GM19240 (cell line): ENCODE measurements at regions not wholly inside any gene's neighbourhood (a gene's known extent, or its start where the extent isn't known, plus 50 kb on each side); places are given as distances from the start of the nearest gene placed in this dataset.

Experiments used
- DNase-seq: peaks from one replicate; pipeline ENCODE4 v3.0.0; 2011; ENCODE audit warnings: low spot score; ENCODE audit not compliant: insufficient read length

DNA sequence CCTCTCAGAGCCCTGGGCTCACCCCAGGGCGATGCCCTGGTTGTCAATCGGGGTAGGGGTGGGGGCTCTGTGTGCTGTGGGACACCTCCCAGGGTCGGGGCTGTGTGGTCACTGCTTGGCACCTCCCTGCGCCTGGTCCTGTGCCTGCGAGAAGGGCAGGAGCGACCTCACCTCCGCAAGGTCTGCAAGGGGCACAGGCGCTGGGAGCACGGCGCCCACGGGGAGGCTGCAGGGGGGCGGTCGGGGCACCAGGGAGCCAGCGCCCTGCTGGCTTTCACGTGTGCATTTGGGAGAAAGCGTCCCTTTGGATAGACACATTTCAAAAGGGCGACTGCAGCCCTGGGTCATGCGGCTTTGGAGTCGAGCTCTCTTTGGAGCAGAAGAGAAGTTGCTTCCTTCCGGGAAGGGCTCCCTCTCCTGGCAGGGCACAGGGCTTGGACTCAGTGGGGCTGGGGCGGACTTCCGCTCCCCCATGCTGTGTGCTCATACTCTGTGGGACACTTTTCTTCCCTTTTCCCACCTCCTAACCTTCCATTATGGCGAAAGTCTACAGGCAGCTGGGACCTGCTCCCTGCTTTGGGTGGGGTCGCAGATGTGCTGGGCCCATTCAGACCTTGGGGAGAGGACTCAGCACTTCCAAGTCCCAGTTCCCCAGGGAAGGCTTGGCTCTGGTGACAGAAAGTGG lies 52.9 kb upstream of the SLC28A3 start:
- DNase-seq, result no peak

DNA sequence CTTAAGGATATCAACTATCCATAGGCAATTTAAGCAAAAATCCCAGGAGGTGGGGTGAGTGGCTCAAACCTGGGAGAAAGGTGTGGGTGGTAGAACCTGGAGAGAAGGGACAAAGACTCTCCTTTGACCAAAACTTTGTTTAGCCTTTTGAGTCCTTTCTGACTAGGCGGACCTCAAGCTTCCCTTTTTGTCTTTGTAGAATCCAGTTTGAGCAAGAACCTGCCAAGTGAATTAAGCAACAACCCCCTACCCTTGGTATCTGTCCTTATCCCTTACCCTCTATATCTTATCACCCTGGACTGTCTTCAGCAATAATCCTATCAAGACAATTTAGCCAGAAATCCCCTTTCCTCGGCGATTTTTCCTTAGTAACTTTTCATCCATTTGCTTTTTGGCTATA lies 53.5 kb upstream of the SLC28A3 start:
- no peak for DNase-seq

DNA sequence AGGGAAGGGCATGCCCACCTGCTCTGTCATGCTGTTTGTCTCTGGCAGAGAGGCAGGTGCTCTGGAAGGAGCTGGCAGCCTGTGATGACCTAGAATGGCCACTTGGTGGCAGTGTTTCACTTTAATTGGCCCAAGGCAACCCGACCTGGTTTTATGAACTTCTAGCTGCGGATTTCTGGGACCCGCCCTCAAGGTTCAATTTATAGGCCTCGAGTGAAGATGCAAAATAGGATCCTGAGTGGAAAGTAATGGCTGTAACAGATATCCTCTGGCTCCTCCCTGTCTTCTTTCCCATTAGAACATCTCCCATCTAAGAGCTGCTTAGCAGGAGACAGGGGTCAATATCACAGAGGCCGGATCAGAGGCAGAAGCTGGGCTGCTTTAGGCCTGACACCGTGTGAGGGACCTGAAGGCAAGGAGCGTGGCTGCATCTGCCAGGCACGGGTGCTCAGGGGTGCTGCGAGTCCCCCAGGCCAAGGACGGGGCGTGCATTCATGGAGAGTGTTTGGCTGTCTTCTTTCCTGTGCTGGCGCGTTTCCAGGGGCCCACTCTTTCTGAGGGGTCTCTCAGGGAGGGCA lies 56.7 kb upstream of the SLC28A3 start:
- DNase-seq, result peak; percentile 53

DNA sequence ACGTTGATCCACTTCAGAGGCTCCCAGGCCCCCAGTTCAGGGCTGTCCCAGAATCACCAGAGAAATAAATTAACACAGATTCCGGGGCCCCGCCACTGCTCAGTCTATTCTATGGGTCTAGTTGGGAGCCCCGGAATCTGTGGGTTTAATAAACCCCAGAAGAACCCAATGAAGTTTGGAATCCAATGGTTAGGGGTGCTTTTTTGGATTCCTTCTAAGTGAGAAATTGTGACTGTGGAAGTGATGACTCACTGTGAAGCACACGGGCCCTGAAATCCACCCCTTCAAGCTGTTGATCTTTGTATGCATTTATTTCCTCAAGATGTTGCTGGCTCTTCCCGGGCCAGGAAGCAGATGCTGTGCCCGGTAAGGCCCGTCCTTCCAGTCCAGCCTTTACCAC lies 57.3 kb upstream of the SLC28A3 start:
- DNase-seq, result no peak

DNA sequence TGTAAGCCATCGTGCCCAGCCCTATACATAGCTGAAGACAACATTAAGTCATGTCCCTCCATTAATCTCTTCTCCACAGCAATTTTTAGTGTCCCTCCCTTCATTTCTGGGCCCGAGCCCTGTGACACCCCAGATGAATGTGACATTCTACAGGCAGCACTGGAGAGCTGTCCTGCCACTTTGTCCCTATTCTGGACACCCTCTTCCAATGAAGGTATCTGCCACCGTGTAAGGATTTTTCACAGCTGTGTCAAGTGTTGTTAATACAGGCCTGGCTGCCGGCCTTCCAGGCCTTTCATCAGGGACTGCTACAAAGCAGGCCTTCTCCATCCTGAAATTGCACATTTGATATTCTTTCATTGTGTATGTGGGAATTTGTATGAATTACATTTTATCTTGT lies 62.0 kb upstream of the SLC28A3 start:
- no peak for DNase-seq

DNA sequence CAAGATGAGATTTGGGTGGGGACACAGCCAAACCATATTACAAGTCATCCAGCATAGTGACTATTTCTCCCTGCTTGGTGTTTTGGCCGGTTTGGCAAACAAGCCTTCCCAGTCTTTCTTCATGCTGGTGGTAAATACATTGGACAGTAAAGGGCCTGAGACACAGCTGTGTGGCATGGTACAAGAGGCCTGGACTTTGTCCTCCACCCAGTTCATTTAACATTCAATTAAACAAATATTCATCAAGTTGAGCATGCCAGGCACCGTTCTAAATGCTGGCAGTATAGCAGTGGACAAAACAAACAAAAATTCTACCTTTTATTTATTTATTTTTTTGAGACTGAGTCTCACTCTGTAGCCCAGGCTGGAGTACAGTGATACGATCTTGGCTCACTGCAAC lies 62.7 kb upstream of the SLC28A3 start:
- DNase-seq, result no peak

DNA sequence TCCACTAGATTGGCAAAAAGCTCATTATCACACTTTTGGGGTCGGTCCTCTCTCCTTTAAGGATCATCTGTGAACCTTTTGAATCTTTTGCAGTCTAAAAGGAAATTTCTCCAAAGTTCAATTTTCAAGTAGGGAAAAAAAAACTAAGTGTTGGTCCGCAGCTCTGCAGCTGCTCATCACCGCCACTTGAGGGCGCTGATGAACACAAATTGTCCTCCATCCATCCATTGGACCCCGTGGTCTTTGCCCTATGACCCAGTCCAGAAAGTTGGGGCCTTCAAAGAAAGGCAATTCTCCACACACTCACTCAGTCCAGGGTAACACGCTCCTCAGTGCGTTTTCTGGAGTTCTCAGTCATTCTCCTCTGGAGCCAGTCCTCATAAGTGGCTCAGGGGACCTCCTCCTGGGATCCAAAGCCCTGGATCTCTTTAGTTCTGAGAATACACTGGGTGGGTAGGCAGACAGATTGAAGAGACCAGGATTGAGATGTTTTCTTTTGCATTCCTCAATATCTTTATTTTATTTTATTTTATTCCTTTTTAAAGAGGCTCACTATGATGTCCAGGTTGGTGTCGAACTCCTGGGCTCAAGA lies 63.6 kb upstream of the SLC28A3 start:
- peak; percentile 36 for DNase-seq

DNA sequence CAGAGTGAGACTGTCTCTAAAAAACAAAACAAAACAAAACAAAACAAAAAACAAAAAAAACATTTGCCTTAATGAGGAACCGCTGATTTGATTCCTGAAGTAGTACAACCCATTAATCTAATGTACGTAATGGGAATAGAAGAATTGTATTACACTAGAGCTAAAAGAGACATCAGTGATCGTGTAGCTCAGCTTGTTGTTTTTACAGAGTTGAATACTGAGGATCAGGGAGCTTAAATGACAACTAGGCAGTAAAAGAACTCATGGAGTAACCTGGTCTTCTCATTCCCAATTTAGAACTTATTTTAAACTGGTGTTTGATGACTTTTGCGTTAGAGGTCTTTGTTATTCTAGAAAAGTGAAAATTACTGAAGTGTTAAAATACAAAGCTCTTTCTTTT lies 65.1 kb upstream of the SLC28A3 start:
- no peak for DNase-seq

DNA sequence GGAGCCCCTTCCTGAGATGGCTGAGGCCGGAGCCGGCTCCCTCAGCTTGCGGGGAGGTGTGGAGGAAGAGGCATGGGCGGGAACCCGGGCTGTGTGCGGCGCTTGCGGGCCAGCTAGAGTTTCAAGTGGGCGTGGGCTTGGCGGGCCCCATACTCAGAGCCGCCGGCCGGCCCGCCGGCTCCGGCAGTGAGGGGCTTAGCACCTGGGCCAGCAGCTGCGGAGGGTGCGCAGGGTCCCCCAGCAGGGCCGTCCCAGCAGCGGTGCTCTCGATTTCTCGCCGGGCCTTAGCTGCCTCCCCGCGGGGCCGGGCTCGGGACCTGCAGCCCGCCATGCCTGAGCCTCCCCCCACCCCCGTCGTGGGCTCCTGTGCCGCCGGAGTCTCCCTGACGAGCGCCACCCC lies 67.9 kb upstream of the SLC28A3 start:
- DNase-seq, result no peak

DNA sequence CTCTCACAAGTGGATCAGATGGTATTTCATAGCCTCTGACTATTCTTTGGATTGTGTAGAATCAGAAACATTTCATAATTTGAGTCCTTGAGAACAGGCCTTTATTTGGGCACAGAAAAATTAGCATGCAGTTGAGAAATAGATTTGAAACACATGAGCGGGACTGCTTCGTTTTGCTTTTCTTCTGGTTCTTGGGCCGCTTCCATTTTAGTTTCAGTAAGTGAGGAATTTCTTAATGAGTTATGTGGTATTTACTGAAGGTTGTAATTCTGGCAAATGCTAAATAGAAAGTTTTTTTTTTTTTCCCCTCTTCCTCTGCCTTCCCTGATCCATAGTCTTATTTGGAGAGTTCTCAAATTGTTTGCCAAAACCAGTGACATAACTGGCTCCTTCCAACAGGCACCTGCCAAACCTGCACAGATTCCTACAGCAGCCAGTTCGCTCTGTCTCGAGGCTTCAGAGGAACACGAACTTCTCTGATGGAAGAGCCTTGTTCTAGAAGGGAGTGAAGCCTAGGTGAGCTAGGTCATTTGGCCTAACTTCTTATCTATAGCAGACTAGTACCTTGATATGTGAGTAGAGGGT lies 71.2 kb upstream of the SLC28A3 start:
- no peak for DNase-seq

DNA sequence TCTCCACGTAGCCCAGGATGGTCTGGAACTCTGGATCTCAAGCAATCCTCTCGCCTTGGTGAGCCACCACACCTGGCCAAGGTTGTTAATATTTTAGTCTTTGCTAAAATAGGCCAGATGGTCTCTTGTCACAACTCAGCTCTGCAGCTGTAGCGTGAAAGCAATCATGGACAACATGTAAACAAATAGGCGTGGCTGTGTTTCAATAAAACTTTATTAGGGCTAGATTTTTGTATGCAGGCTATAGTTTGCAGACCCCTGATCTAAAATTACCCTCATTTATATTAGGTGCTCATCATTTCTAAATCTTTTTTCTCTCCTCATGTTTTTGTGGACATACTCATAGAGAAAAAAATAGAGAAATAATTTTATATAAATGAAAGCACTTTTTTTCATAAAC lies 72.1 kb upstream of the SLC28A3 start:
- no peak for DNase-seq

DNA sequence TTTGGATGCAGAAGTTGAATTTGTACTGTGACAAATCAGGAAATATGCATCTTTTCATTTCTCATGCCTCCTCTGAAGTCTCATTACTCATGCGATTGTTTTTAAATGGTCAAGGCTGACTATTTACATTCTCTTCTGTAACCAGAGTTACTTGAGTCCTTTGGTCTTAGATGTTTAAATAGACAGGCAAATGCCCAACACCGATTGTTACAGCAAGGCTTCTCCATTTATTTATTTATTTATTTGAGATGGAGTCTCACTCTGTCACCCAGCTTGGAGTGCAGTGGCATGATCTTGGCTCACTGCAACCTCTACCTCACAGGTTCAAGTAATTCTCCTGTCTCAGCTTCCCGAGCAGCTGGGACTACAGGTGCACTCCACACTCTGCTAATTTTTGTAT lies 72.7 kb upstream of the SLC28A3 start:
- no peak for DNase-seq

DNA sequence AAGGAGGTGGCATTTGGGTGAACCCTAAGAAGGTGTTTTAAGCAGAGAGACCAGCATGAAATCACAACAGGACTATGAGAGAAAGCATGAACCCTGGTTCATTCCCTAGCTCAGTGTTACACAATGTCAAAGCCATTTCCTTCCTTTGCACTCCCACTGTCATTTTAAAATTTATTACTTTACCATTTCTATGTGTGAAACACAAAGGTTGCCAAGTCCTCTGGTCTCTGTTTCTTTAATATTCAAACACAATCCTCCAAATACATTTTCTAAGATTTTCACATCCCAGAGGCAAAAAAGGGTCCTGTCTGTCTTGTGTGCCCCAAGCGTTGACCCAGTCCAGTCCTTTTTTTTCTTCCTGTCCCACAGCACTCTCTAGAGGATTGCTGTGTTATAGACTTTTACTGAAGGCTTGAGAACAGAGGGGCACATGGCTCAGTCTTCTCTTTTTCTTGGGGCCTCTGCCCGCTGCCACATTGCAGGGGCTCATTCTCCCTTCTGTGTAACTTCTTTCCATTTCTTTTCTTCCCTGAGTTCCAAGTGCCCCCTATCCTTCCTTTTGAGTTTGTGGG lies 78.6 kb upstream of the SLC28A3 start:
- DNase-seq, result no peak

DNA sequence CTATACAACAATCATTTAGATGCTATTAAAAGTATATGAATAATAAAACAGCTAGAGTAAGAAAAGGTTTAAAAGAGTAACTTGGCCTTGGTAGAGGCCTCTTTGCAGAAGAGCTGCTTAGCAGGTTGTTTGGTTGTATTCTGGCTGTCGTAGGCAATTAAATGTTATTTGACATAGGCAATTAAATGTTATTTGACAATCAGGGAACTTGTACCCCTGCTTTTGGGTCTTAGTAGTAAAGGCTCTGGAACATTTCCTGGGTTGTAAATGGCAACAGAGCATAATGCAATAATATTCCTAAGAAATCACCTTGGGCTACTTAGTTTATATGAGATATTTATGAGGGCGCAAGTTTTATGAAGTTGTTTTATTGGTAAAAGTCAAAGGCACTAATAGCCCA lies 84.4 kb upstream of the SLC28A3 start:
- DNase-seq, result no peak

DNA sequence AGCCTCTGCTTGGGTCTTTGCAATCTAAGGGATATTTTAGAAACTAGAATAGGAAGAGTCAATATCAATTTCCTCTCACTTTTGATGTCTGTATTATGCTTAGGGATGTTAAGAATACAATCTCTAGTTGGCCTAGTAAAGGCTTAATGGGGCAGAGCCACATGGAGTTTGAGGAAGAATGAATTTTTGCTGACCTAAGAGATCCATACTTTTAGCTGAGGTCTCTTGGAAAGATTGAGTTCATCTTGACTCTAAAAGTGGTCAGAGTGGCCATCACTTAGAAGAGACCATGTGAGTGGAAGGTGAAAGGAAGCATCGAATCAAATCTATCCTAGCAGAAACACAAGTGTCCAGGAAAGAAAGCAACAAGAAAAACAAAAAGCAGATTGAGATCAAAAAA lies 92.2 kb upstream of the SLC28A3 start:
- no peak for DNase-seq

DNA sequence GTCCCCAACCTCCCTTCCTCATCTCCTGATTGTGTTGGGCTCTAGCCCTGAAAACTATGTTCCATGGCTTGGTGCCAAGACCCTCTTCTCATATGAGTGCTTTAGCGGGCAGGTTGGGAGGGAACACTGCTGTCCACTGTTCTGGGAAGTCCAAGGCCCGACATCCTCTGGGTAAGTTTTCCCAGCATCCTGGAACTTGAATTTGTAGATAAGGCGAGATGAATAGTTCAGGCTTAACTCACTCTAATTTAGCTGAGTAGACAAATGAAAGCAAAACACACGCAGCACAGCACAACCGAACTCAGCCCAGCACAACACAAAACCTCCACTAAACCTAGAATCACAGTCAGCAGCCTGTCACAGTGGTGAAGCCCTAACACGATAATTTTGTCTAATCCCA lies 95.3 kb upstream of the SLC28A3 start:
- DNase-seq, result no peak

DNA sequence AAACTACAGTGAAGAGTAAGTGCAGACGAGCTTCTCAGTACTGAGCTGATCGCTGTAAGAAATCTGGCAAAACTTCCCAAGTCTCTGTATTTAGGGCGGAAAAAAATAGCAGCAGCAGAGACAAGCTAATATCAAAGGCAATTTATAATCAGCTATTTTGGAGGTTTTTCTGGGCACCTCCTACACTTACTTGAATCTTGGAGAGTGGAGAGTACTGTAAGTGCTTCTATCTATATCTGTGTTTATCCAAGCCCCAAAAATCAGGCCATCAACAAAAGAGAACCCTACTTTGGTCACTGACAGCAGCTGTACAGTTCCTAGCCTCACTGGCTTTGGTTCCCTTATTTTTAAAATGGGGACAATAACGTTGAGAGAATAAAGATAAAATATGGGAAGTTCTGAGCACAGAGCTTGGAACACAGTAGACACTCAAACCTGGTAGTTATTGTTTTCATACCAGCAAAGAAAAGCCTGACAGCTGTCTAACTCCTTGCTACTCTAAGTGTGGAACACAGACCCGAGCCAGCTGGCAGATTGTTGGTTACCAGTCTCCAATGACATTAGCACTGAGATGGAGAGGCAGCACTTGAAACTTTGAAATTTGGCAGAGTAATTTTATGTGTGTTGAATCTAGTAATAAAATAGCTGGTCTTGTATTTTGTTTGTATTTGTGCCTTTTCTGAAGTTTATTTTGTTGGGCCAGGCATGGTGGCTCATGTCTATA lies 96.0 kb upstream of the SLC28A3 start:
- no peak for DNase-seq

DNA sequence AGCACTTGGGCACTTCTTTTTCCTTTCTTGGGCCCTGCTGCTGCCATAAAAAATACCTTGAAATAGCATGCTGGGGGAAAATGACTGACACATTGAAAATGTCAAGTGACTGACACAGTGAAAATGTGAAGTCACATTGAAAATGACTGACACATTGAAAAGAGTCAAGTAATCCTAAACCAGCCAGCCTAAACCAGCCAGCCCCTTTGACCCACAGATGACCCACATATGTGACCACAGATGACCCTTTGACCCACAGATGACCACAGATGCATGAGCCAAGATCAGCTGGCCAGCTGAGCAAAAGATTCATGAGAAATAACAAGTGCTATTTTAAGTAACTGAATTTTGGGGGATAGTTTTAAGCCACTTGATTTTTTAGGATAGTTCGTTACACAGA lies 97.8 kb upstream of the SLC28A3 start:
- no peak for DNase-seq

DNA sequence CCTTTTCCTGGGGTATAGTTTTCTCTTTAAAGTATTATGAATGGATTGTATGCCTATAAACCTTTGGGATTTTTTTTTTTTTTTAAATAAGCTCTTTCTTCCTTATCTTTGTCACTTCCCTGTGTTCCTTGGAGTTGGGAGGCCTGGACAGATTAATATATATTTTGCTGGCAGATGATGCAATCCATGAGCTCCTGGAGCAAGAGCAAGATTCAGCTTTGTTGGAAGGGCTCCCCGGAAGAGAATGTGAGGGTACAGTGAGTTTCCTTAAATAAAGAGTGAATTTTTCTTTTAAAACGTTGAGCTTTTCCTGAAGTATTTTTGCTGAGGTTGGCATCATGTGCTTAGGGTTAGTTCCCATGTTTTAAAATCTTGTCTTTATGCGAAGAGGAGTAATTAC lies 98.7 kb upstream of the SLC28A3 start:
- DNase-seq, result no peak

DNA sequence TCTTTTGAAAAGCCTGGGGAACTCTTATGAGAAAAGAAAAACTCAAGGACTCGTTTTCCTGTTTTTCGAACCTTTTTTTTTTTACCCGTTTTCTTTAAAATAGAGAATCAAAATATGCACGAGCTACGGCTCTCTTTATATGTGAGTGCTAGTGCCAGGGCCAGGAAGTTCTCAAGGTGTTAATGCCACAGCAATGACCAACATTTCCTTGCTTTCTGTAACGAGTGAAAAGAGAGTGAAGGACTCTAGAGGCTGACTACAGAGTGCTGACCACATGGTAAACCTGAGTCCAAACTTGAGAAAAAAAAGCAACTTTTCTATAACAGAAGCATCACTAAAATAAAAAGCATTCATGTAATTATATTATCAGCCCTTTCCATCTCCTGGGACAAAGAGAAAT lies 102.2 kb upstream of the SLC28A3 start:
- DNase-seq, result no peak

DNA sequence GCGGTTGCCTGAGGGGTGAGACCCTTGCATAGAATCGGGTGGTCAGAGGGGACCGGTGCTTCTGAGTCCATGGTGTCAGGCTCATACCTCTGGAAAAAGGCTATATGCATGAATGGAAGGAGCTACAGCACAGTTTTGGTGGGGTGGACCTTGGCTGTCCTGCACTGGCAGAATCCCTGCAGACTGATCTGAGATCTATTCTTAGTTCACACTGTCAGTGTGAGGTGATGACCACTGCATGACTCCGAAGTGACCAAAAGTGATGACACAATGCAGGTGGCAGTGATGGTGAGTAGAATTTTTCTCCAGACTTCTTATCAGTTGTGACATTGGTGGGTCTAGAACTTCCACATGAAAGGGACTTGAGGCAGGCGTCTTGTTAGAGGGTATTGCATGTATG lies 105.2 kb upstream of the SLC28A3 start:
- DNase-seq, result no peak

DNA sequence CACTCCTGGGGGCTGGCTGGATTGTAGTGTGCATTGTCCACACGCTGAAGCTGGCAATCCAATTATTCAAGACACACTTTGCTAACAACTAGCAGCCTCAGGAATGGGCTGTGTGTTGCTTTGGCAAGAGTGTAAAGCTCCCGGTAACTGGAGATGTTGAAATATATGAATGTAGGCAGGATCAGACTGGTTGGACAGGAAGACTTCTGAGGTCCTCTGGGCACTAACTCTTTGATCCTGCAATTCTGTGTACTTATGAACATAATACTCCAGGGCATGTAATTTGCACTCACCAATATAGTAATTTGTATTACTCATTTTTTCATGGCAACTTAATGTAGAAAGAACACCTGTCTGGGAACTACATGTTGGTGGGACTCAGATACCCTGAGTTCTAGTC lies 106.7 kb upstream of the SLC28A3 start:
- no peak for DNase-seq
